HG03571 (cell line): ENCODE measurements at regions not wholly inside any gene's neighbourhood (a gene's known extent, or its start where the extent isn't known, plus 50 kb on each side); places are given as distances from the start of the nearest gene placed in this dataset.

ENCODE experiments used
- ATAC-seq: cut with Tn5 transposase; IDR thresholded peaks from one replicate; pipeline ENCODE4 v1.9.1; 2021; ENCODE audit not compliant: unreplicated experiment

- ATAC-seq: no peak
These were observed 372.1 kb upstream of the B3GALT2 start for GRCh38 chr1:193558491-193559028.

GRCh38 chr1:193555662-193556441 is 369.4 kb upstream of the B3GALT2 start:
- no peak for ATAC-seq

GRCh38 chr1:193553564-193553963 is 367.2 kb upstream of the B3GALT2 start:
- ATAC-seq: no peak

GRCh38 chr1:193552274-193552673 is 365.9 kb upstream of the B3GALT2 start:
- no peak for ATAC-seq

- no peak for ATAC-seq
These were observed 362.7 kb upstream of the B3GALT2 start for GRCh38 chr1:193549081-193549480.

GRCh38 chr1:193545171-193545570 is 358.8 kb upstream of the B3GALT2 start:
- no peak for ATAC-seq

- no peak for ATAC-seq
These were observed 356.8 kb upstream of the B3GALT2 start for GRCh38 chr1:193543259-193543658.

- no peak for ATAC-seq
These were observed 356.3 kb upstream of the B3GALT2 start for GRCh38 chr1:193542690-193543089.

GRCh38 chr1:193540511-193540910 is 354.1 kb upstream of the B3GALT2 start:
- ATAC-seq: peak; percentile 0

GRCh38 chr1:193539731-193540459 is 353.5 kb upstream of the B3GALT2 start:
- peak; percentile 56 for ATAC-seq

- ATAC-seq: no peak
These were observed 352.3 kb upstream of the B3GALT2 start for GRCh38 chr1:193538680-193539079.

- no peak for ATAC-seq
These were observed 351.6 kb upstream of the B3GALT2 start for GRCh38 chr1:193538003-193538354.

- peak; percentile 81 for ATAC-seq
These were observed 351.0 kb upstream of the B3GALT2 start for GRCh38 chr1:193537266-193538002.

- ATAC-seq: no peak
These were observed 347.4 kb upstream of the B3GALT2 start for GRCh38 chr1:193533853-193534252.

GRCh38 chr1:193525917-193526710 is 339.7 kb upstream of the B3GALT2 start:
- ATAC-seq: peak; percentile 50

- ATAC-seq: no peak
These were observed 339.0 kb upstream of the B3GALT2 start for GRCh38 chr1:193525411-193525810.

GRCh38 chr1:193524616-193525015 is 338.2 kb upstream of the B3GALT2 start:
- ATAC-seq: no peak

- no peak for ATAC-seq
These were observed 337.6 kb upstream of the B3GALT2 start for GRCh38 chr1:193524021-193524420.

GRCh38 chr1:193520472-193520871 is 334.1 kb upstream of the B3GALT2 start:
- no peak for ATAC-seq

GRCh38 chr1:193519922-193520321 is 333.5 kb upstream of the B3GALT2 start:
- no peak for ATAC-seq
